Hepatocyte (in vitro differentiated cells): ENCODE measurements at regions not wholly inside any gene's neighbourhood (a gene's known extent, or its start where the extent isn't known, plus 50 kb on each side); places are given as distances from the start of the nearest gene placed in this dataset.

Experiments used
- CTCF ChIP-seq: fragments of 200-600 bp; sonication (generic); IDR thresholded peaks from 2 replicates; pipeline ENCODE4 v1.5.1; 2016; ENCODE audit warnings: antibody characterized with exemption, mild to moderate bottlenecking; ENCODE audit not compliant: poor library complexity
- EZH2 ChIP-seq: fragments of 200-600 bp; sonication (generic); IDR thresholded peaks from 2 replicates; pipeline ENCODE4 v1.6.1; 2016; ENCODE audit warnings: antibody characterized with exemption, mild to moderate bottlenecking, borderline replicate concordance
- EZH2phosphoT487 ChIP-seq: fragments of 200-600 bp; sonication (generic); IDR thresholded peaks from one replicate; pipeline ENCODE4 v1.6.1; 2018; ENCODE audit warnings: antibody characterized with exemption, mild to moderate bottlenecking, low read depth, moderate library complexity; ENCODE audit not compliant: unreplicated experiment, severe bottlenecking

GRCh38 chr16:54510685-54511221 lies 224.2 kb upstream of the IRX3 start:
- TF ChIP-seq CTCF (no peak), EZH2phosphoT487 (no peak), EZH2 (no peak)
